Motor neuron (in vitro differentiated cells): ENCODE measurements at regions not wholly inside any gene's neighbourhood (a gene's known extent, or its start where the extent isn't known, plus 50 kb on each side); places are given as distances from the start of the nearest gene placed in this dataset.

Experiments used
- ATAC-seq, 8 experiments: fragments of 200-7000 bp; cut with Tn5 transposase; replicated peaks in 6 of 8; 2 replicates each; pipeline ENCODE4 v1.8.0; 2021; ENCODE audit warnings: mild to moderate bottlenecking in 8 of 8, moderate library complexity in 8 of 8
- H3K27ac ChIP-seq, 2 donors: fragments of 250-450 bp; sonication (Bioruptor Pico); 2 replicates each; pipeline ENCODE4 v1.9.0; 2021; ENCODE audit warnings: antibody characterized with exemption in 2 of 2, mild to moderate bottlenecking in 2 of 2, moderate library complexity in 1 of 2
- H3K4me1 ChIP-seq, 2 donors: fragments of 250-450 bp; sonication (Bioruptor Pico); replicated peaks in 1 of 2; 2 replicates each; pipeline ENCODE4 v1.6.1; 2021; ENCODE audit warnings: antibody characterized with exemption in 2 of 2, mild to moderate bottlenecking in 2 of 2, moderate library complexity in 1 of 2
- H3K4me3 ChIP-seq, 5 donors: fragments of 250-450 bp; sonication (Bioruptor Pico); 2 replicates each; pipeline ENCODE4 v1.9.0; 2021; ENCODE audit warnings: antibody characterized with exemption in 5 of 5, mild to moderate bottlenecking in 5 of 5, moderate library complexity in 4 of 5
- WGBS, 10 experiments: fragments of 450-650 bp; shearing (Covaris generic); methylation state at CpG; one replicate each; pipeline ENCODE4 v1.0.0; 2022; 5-methylcytosine and 5-hydroxymethylcytosine counted together
- in situ Hi-C, 9 experiments: fragments of 400-800 bp; cut with MboI; loops; one replicate each; pipeline ENCODE4 v1.15.0; 2021; ENCODE audit warnings: low sequenced_read_pairs in 9 of 9, low pct_unique_long_range_greater_than_20kb in 2 of 9; ENCODE audit not compliant: unreplicated experiment in 9 of 9

GRCh38 chr9:86749894-86750255, 197.4 kb downstream of the GAS1 start:
- 13 to 60% (median 49%) methylated on average over 1 to 4 of the region's 4 CpGs; no CpG with 5 or more reads in 1 of the 10 experiments for WGBS, 10 experiments
- in situ Hi-C loops, result no loop called here
- Histone ChIP-seq H3K4me3 (no peak overlapping the region), H3K4me1 (peaks cover 10 to 23% of the 10 kb centered on the region in 2 donors), H3K27ac (no peak overlapping the region)
- ATAC-seq, result peak in 7 of 8 experiments; percentile 43 to 97 (median 93)

- in situ Hi-C loops, result no loop called here
- Histone ChIP-seq H3K4me1 (peaks cover 10 to 23% of the 10 kb centered on the region in 2 donors), H3K4me3 (no peak overlapping the region), H3K27ac (no peak overlapping the region)
- WGBS, 10 experiments, result 44 to 100% (median 78%) methylated on average over 1 to 2 of the region's 2 CpGs
- peak in 1 of 8 experiments; percentile 55 for ATAC-seq
Measured at GRCh38 chr9:86749161-86749893, 198.0 kb downstream of the GAS1 start.

GRCh38 chr9:86747711-86748110, 199.6 kb downstream of the GAS1 start:
- no peak for ATAC-seq
- Histone ChIP-seq H3K27ac (no peak overlapping the region), H3K4me1 (peaks cover 10 to 24% of the 10 kb centered on the region in 2 donors), H3K4me3 (no peak overlapping the region)
- whole genome bisulfite sequencing, 10 experiments, result 11 to 100% (median 73%) methylated on average over 1 to 2 of the region's 2 CpGs; no CpG with 5 or more reads in 2 of the 10 experiments
- in situ Hi-C loops, result no loop called here

- in situ Hi-C loops, result no loop called here
Measured at GRCh38 chr9:86741311-86742208, 205.7 kb downstream of the GAS1 start.

GRCh38 chr9:86735772-86736458, 211.4 kb downstream of the GAS1 start:
- no peak overlapping the region for H3K27ac ChIP-seq
- H3K4me1 ChIP-seq, result peaks cover 4 to 5% of the 10 kb centered on the region in 2 donors
- in situ Hi-C loops, result no loop called here
- WGBS, 10 experiments, result 86 to 100% (median 94%) methylated on average over 1 to 6 of the region's 6 CpGs; no CpG with 5 or more reads in 1 of the 10 experiments
- ATAC-seq, result no peak
- H3K4me3 ChIP-seq, result no peak overlapping the region

More at GRCh38 chr9:86741311-86742208, 205.7 kb downstream of the GAS1 start:
- Histone ChIP-seq H3K4me1 (peaks cover 0 to 4% of the 10 kb centered on the region in 2 donors), H3K4me3 (no peak overlapping the region), H3K27ac (no peak overlapping the region)
- WGBS, 10 experiments, result 59 to 100% (median 85%) methylated on average over 1 to 8 of the region's 8 CpGs; no CpG with 5 or more reads in 1 of the 10 experiments
- ATAC-seq, result peak in 5 of 8 experiments; percentile 24 to 100 (median 79)

GRCh38 chr9:86734771-86735170, 212.5 kb downstream of the GAS1 start:
- ATAC-seq, result peak in 2 of 8 experiments; percentile 33 to 41
- WGBS, 10 experiments, result 100% methylated on average over 1 of the region's 1 CpG; no CpG with 5 or more reads in 9 of the 10 experiments
- Histone ChIP-seq H3K4me1 (peaks cover 4 to 5% of the 10 kb centered on the region in 2 donors), H3K27ac (no peak overlapping the region), H3K4me3 (no peak overlapping the region)
- in situ Hi-C loops, result no loop called here

- no peak overlapping the region for H3K27ac ChIP-seq
- peaks cover 4 to 5% of the 10 kb centered on the region in 2 donors for H3K4me1 ChIP-seq
- H3K4me3 ChIP-seq, result no peak overlapping the region
- in situ Hi-C loops, result no loop called here
- ATAC-seq, result peak in 1 of 8 experiments; percentile 22
- 12 to 100% (median 93%) methylated on average over 1 to 5 of the region's 6 CpGs; no CpG with 5 or more reads in 1 of the 10 experiments for WGBS, 10 experiments
Measured at GRCh38 chr9:86733929-86734328, 213.4 kb downstream of the GAS1 start.

- peaks cover 4 to 5% of the 10 kb centered on the region in 2 donors for H3K4me1 ChIP-seq
- WGBS, 10 experiments, result 0 to 92% (median 84%) methylated on average over 2 to 5 of the region's 6 CpGs; no CpG with 5 or more reads in 4 of the 10 experiments
- no peak overlapping the region for H3K4me3 ChIP-seq
- peak in 7 of 8 experiments; percentile 41 to 85 (median 53) for ATAC-seq
- H3K27ac ChIP-seq, result no peak overlapping the region
- in situ Hi-C loops, result no loop called here
Measured at GRCh38 chr9:86732514-86733171, 214.7 kb downstream of the GAS1 start.

GRCh38 chr9:86731511-86732063, 215.7 kb downstream of the GAS1 start:
- no peak overlapping the region for H3K27ac ChIP-seq
- 43 to 100% (median 57%) methylated on average over 1 to 2 of the region's 2 CpGs for WGBS, 10 experiments
- ATAC-seq, result no peak

GRCh38 chr9:86730163-86730928, 217.0 kb downstream of the GAS1 start:
- Histone ChIP-seq H3K4me3 (no peak overlapping the region), H3K27ac (no peak overlapping the region), H3K4me1 (peaks cover 4 to 5% of the 10 kb centered on the region in 2 donors)
- ATAC-seq, result no peak
- WGBS, 10 experiments, result 43 to 100% (median 80%) methylated on average over 1 to 5 of the region's 6 CpGs; no CpG with 5 or more reads in 1 of the 10 experiments
- in situ Hi-C loops, result no loop called here

More at GRCh38 chr9:86731511-86732063, 215.7 kb downstream of the GAS1 start:
- Histone ChIP-seq H3K4me3 (no peak overlapping the region), H3K4me1 (peaks cover 4 to 5% of the 10 kb centered on the region in 2 donors)
- in situ Hi-C loops, result no loop called here

- WGBS, 10 experiments, result 80 to 100% (median 100%) methylated on average over 1 of the region's 1 CpG; no CpG with 5 or more reads in 2 of the 10 experiments
- in situ Hi-C loops, result no loop called here
Measured at GRCh38 chr9:86724529-86724928, 222.8 kb downstream of the GAS1 start.

More at GRCh38 chr9:86724529-86724928, 222.8 kb downstream of the GAS1 start:
- Histone ChIP-seq H3K4me1 (peaks cover 5 to 19% of the 10 kb centered on the region in 2 donors), H3K27ac (no peak overlapping the region), H3K4me3 (no peak overlapping the region)
- no peak for ATAC-seq
